Mesenchymal stem cell (in vitro differentiated cells and primary cell): ENCODE measurements at regions not wholly inside any gene's neighbourhood (a gene's known extent, or its start where the extent isn't known, plus 50 kb on each side); places are given as distances from the start of the nearest gene placed in this dataset.

ENCODE experiments used
- DNase-seq: peaks from one replicate; pipeline ENCODE4 v3.0.0-alpha.2; 2013
- H2AFZ ChIP-seq: one replicate; pipeline ENCODE4 v1.6.1; 2013; ENCODE audit warnings: low read depth, mild to moderate bottlenecking, control low read depth, inconsistent platforms, low read length, moderate library complexity
- H2AK5ac ChIP-seq: 2 replicates; pipeline ENCODE4 v1.6.1; 2013; ENCODE audit warnings: low read length, moderate library complexity, mild to moderate bottlenecking, inconsistent platforms; ENCODE audit not compliant: severe bottlenecking
- H2BK120ac ChIP-seq: one replicate; pipeline ENCODE4 v1.6.1; 2013; ENCODE audit warnings: low read depth, mild to moderate bottlenecking, inconsistent platforms, low read length, moderate library complexity
- H2BK12ac ChIP-seq, 2 experiments: one replicate each; pipeline ENCODE4 v1.6.1; 2013; ENCODE audit warnings: inconsistent platforms in 2 of 2, low read length in 2 of 2, mild to moderate bottlenecking in 2 of 2, moderate library complexity in 2 of 2, control low read depth in 1 of 2
- H2BK15ac ChIP-seq: one replicate; pipeline ENCODE4 v1.6.1; 2013; ENCODE audit warnings: mild to moderate bottlenecking, low read depth, inconsistent platforms; ENCODE audit not compliant: poor library complexity, severe bottlenecking
- H2BK5ac ChIP-seq: 2 replicates; pipeline ENCODE4 v1.6.1; 2013; ENCODE audit warnings: low read depth, mild to moderate bottlenecking, low read length, control low read depth, inconsistent platforms; ENCODE audit not compliant: poor library complexity, severe bottlenecking
- H3K14ac ChIP-seq, 2 experiments: one replicate each; pipeline ENCODE4 v1.6.1; 2013; ENCODE audit warnings: inconsistent platforms in 2 of 2, low read length in 2 of 2, control low read depth in 1 of 2, mild to moderate bottlenecking in 1 of 2, moderate library complexity in 1 of 2
- H3K18ac ChIP-seq, 2 experiments: one replicate each; pipeline ENCODE4 v1.6.1; 2013; ENCODE audit warnings: inconsistent platforms in 2 of 2, low read length in 2 of 2, control low read depth in 1 of 2, low read depth in 1 of 2, mild to moderate bottlenecking in 1 of 2
- H3K23ac ChIP-seq, 2 experiments: one replicate each; pipeline ENCODE4 v1.6.1; 2013; ENCODE audit warnings: inconsistent platforms in 2 of 2, low read length in 2 of 2, mild to moderate bottlenecking in 2 of 2, moderate library complexity in 2 of 2, control low read depth in 1 of 2
- H3K27ac ChIP-seq: 2 replicates; pipeline ENCODE4 v1.5.1; 2013; ENCODE audit warnings: mild to moderate bottlenecking, moderate library complexity, low read length, control low read depth, inconsistent platforms; ENCODE audit not compliant: poor library complexity, severe bottlenecking
- H3K27me3 ChIP-seq, 2 experiments: 2 replicates each; pipeline versions ENCODE4 v1.6.1 to v1.7.0; 2013; ENCODE audit warnings: low read length in 2 of 2, mild to moderate bottlenecking in 2 of 2, moderate library complexity in 2 of 2, control low read depth in 1 of 2, inconsistent platforms in 1 of 2; ENCODE audit not compliant: control insufficient read depth in 1 of 2, insufficient read depth in 1 of 2
- H3K36me3 ChIP-seq, 2 experiments: 2 replicates each; pipeline versions ENCODE4 v1.6.1 to v1.7.0; 2013; ENCODE audit warnings: low read length in 2 of 2, control low read depth in 1 of 2, inconsistent platforms in 1 of 2, low read depth in 1 of 2, mild to moderate bottlenecking in 1 of 2; ENCODE audit not compliant: insufficient read depth in 2 of 2, control insufficient read depth in 1 of 2
- H3K4ac ChIP-seq, 2 experiments: one replicate each; pipeline ENCODE4 v1.6.1; 2013; ENCODE audit warnings: inconsistent platforms in 2 of 2, low read length in 2 of 2, mild to moderate bottlenecking in 2 of 2, moderate library complexity in 2 of 2, control low read depth in 1 of 2, low read depth in 1 of 2
- H3K4me1 ChIP-seq: 2 replicates; pipeline ENCODE4 v1.6.1; 2013; ENCODE audit warnings: low read depth, low read length, control low read depth; ENCODE audit not compliant: control insufficient read depth, insufficient read depth
- H3K4me2 ChIP-seq: 2 replicates; pipeline ENCODE4 v1.6.1; 2013; ENCODE audit warnings: low read length, mild to moderate bottlenecking, inconsistent platforms; ENCODE audit not compliant: poor library complexity, severe bottlenecking
- H3K4me3 ChIP-seq, 2 experiments: 2 replicates each; pipeline versions ENCODE4 v1.5.1 to v1.7.0; 2013; ENCODE audit warnings: low read length in 2 of 2, mild to moderate bottlenecking in 2 of 2, control low read depth in 1 of 2, low read depth in 1 of 2; ENCODE audit not compliant: insufficient read depth in 1 of 2
- H3K79me1 ChIP-seq: replicated peaks from 2 replicates; pipeline ENCODE4 v1.6.1; 2013; ENCODE audit warnings: mild to moderate bottlenecking, control low read depth, low read length, inconsistent platforms; ENCODE audit not compliant: poor library complexity, severe bottlenecking
- H3K9ac ChIP-seq: 2 replicates; pipeline ENCODE4 v1.7.0; 2013; ENCODE audit warnings: mild to moderate bottlenecking, low read length, moderate library complexity
- H3K9me3 ChIP-seq: 2 replicates; pipeline ENCODE4 v1.7.0; 2013; ENCODE audit warnings: mild to moderate bottlenecking, low read length; ENCODE audit not compliant: control insufficient read depth
- H4K8ac ChIP-seq: one replicate; pipeline ENCODE4 v1.6.1; 2013; ENCODE audit warnings: inconsistent platforms, mild to moderate bottlenecking, low read length, moderate library complexity
- H4K91ac ChIP-seq: one replicate; pipeline ENCODE4 v1.6.1; 2013; ENCODE audit warnings: mild to moderate bottlenecking, low read length, inconsistent platforms
- WGBS: methylation state at CpG from one replicate; pipeline ENCODE4 v1.1.7; 2013; ENCODE audit warnings: mixed read lengths; 5-methylcytosine and 5-hydroxymethylcytosine counted together

DNA sequence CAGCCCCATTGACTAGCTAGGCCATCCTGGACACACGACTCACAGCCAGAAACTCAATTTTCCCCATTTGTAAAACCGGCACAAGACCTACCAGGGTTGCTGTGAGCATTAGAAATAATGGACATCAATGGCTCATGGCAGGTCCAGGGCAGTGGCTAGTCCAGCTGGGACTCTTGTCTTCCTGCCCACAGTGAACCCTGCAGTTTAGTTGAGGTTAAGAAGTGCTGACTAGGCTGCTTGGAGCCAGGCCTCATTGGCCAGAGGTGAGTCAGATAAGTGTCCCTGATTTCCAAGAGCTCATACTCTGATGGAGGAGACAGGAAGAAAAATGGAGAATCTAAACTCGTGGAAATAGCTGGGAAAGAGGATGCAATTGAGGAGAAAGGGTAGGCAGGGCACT is 123.4 kb upstream of the ZNF92 start:
- no peak overlapping the region for H3K4me3 ChIP-seq
- no peak overlapping the region for H3K4me2 ChIP-seq
- no peak overlapping the region for H3K27ac ChIP-seq
- no peaks in the 10 kb centered on the region for H3K36me3 ChIP-seq
- no peak overlapping the region for H3K18ac ChIP-seq
- no peak overlapping the region for H2AK5ac ChIP-seq
- H3K9me3 ChIP-seq, result no peaks in the 10 kb centered on the region
- H2BK120ac ChIP-seq, result no peak overlapping the region
- H4K8ac ChIP-seq, result no peak overlapping the region
- H3K4me1 ChIP-seq, result peaks cover 5% of the 10 kb centered on the region
- no peak overlapping the region for H3K4ac ChIP-seq
- no peaks in the 10 kb centered on the region for H3K79me1 ChIP-seq
- no peak overlapping the region for H2BK5ac ChIP-seq
- no peak overlapping the region for H3K23ac ChIP-seq
- H2BK15ac ChIP-seq, result no peak overlapping the region
- H2BK12ac ChIP-seq, result no peak overlapping the region
- H4K91ac ChIP-seq, result no peak overlapping the region
- WGBS, result 76% methylated on average over 3 of the region's 3 CpGs
- DNase-seq, result no peak
- H2AFZ ChIP-seq, result no peak overlapping the region
- peaks cover 0 to 18% of the 10 kb centered on the region in 2 experiments for H3K27me3 ChIP-seq
- H3K14ac ChIP-seq, result no peak overlapping the region
- no peak overlapping the region for H3K9ac ChIP-seq

DNA sequence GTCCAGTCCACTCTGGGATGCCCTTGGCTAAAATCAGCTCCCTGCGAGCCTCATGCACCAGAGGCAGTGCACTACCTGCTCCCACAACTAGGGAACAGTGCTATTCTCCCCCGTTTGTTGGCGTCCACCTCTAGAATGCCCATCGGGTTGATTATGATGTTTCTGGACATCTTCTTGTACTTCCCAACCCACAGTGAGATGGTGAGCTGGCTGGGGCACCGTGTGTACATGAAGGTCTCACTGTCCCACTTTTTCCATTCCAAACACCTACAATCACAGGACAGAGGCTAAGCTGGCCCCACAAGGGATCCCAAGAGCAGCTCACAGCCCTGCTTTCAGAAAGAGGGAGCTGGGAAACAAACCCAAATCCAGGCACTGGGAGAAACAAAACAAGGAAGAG is 126.2 kb upstream of the ZNF92 start:
- Histone ChIP-seq H4K8ac (no peak overlapping the region), H3K14ac (no peak overlapping the region), H3K27ac (no peak overlapping the region), H2AFZ (no peak overlapping the region), H3K4me2 (no peak overlapping the region), H3K9me3 (no peaks in the 10 kb centered on the region), H3K4me1 (peaks cover 4% of the 10 kb centered on the region), H3K27me3 (peaks cover 0 to 20% of the 10 kb centered on the region in 2 experiments), H3K4ac (no peak overlapping the region), H3K79me1 (no peaks in the 10 kb centered on the region), H2BK5ac (no peak overlapping the region), H3K9ac (no peak overlapping the region), H4K91ac (no peak overlapping the region), H3K18ac (no peak overlapping the region), H2AK5ac (no peak overlapping the region), H2BK15ac (no peak overlapping the region), H3K4me3 (no peak overlapping the region), H3K36me3 (no peaks in the 10 kb centered on the region), H2BK12ac (no peak overlapping the region), H2BK120ac (no peak overlapping the region), H3K23ac (no peak overlapping the region)
- DNase-seq, result no peak
- WGBS, result 78% methylated on average over 5 of the region's 5 CpGs

DNA sequence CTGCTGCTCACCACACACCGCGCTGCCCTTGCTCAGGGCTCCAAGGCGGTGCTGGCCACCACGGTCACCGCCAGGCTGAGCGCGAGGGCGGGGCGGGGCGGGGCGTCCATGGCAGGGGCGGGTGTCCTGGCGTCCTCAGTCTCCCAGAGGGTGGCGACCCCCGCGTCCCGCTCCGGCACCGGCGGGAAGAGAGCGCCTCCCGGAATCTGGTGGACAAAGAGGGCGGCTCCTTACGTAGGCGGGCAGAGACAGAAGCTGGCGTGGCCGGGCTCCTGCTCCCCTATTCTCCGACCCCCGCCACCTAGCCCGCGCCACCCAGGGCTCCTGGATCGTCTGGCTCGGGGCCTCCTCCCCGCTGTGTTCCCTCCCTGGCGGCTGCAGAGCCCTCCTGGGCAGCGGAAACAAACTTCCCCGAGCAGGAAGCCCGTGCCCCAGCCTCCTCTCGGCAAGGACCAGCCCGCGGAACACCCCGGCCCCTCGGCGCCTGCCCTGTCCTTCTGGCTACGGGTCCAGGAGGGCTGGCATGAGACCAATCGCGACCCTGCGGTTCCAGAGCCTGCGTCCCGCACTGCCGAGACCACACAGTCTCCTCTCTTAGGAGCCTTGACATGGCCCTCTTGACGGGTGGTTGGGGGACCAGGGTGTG is 133.8 kb upstream of the ZNF92 start:
- Histone ChIP-seq H3K18ac (peak overlapping the region; percentile 14 to 71), H2AFZ (peak overlapping the region; percentile 96), H2BK15ac (peak overlapping the region; percentile 12), H3K36me3 (no peaks in the 10 kb centered on the region), H2BK120ac (no peak overlapping the region), H3K4me2 (peak overlapping the region; percentile 99), H4K91ac (peak overlapping the region; percentile 23), H3K27me3 (peaks cover 5 to 24% of the 10 kb centered on the region in 2 experiments), H2BK12ac (no peak overlapping the region), H3K9ac (peak overlapping the region; percentile 59), H3K79me1 (no peaks in the 10 kb centered on the region), H3K23ac (peak overlapping the region in 1 of 2 experiments; percentile 14), H3K4me1 (peaks cover 8% of the 10 kb centered on the region), H3K27ac (no peak overlapping the region), H3K4me3 (peak overlapping the region; percentile 64 to 72), H2AK5ac (no peak overlapping the region), H3K9me3 (no peaks in the 10 kb centered on the region), H4K8ac (peak overlapping the region; percentile 33), H2BK5ac (no peak overlapping the region), H3K4ac (no peak overlapping the region), H3K14ac (peak overlapping the region in 1 of 2 experiments; percentile 96)
- WGBS, result under 1% methylated on average over 46 of the region's 52 CpGs
- peak; percentile 12 for DNase-seq

DNA sequence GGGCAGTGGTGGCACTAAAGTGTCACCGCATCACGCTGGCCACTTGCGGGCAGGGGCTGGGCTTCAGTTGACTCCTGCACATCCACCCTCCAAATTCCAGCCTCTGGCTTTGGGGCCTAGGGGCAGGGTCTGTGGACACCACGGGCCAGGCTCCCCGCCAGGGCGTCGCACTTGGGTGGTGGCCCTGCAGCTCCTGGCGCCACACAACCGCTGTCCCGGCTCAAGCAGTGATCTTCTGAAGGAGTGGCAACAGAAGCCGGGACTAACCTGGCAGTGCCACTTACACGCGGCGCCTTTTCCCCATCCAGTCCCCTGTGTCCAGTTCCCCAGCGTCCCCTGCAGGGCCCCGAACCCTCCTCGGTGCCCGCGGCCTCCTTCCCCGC is 134.3 kb upstream of the ZNF92 start:
- Histone ChIP-seq H2BK15ac (peak overlapping the region; percentile 12), H3K18ac (peak overlapping the region; percentile 14 to 61), H2BK120ac (no peak overlapping the region), H3K4me2 (peak overlapping the region; percentile 99), H4K91ac (no peak overlapping the region), H3K36me3 (no peaks in the 10 kb centered on the region), H4K8ac (peak overlapping the region; percentile 7), H3K9me3 (no peaks in the 10 kb centered on the region), H2BK12ac (no peak overlapping the region), H2AFZ (peak overlapping the region; percentile 10), H3K4me1 (peaks cover 8% of the 10 kb centered on the region), H2AK5ac (no peak overlapping the region), H2BK5ac (no peak overlapping the region), H3K4me3 (peak overlapping the region; percentile 64 to 72), H3K27ac (no peak overlapping the region), H3K4ac (no peak overlapping the region), H3K9ac (no peak overlapping the region), H3K14ac (peak overlapping the region in 1 of 2 experiments; percentile 49), H3K27me3 (peaks cover 5 to 22% of the 10 kb centered on the region in 2 experiments), H3K79me1 (no peaks in the 10 kb centered on the region), H3K23ac (no peak overlapping the region)
- 57% methylated on average over 20 of the region's 20 CpGs for WGBS
- DNase-seq, result no peak
